NCI-H2107 treated with DMSO at 0.1 percent for 48 hours (cell line): ENCODE measurements at regions not wholly inside any gene's neighbourhood (a gene's known extent, or its start where the extent isn't known, plus 50 kb on each side); places are given as distances from the start of the nearest gene placed in this dataset.

Experiments
- DNase-seq: peaks from one replicate; lab custom pipeline; 2025; ENCODE audit not compliant: unreplicated experiment; lab: John Stamatoyannopoulos, UW

GRCh38 chr14:38850664-38851063 is 252.4 kb downstream of the SEC23A start:
- DNase-seq: no peak

DNA sequence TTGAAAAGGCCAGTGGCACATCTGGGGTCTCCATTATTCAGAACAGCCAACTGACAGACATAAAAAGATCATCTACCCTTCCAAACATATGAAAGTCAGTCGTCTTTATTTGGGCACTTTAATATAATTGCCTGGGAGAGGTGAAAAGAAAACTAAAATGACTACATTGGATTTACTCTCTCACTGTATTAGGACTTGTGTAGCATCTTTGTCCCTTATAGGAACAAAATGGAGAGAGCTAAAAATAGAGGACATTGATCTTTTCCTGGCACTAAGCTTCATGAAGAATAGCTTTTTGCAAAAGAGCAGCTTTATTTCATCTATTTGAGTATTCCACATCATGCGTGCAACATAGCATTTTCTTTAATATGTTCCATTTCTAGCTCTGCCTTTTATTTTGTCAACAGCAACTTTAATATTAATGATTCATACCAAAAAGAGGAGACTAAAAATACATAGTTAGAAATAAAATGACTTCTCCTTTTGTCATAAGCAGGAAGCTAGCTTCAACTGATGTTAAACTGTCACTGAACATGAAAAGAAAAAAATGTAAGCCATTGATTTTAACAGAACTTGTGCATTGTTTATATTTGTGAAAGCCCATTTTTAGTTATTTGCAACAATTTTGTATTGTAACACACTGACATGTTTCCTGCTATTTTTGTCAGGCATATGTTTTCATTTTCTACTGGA is 254.6 kb downstream of the SEC23A start:
- no peak for DNase-seq

- DNase-seq: no peak
Observed at GRCh38 chr14:38847161-38847560, 255.9 kb downstream of the SEC23A start.

DNA sequence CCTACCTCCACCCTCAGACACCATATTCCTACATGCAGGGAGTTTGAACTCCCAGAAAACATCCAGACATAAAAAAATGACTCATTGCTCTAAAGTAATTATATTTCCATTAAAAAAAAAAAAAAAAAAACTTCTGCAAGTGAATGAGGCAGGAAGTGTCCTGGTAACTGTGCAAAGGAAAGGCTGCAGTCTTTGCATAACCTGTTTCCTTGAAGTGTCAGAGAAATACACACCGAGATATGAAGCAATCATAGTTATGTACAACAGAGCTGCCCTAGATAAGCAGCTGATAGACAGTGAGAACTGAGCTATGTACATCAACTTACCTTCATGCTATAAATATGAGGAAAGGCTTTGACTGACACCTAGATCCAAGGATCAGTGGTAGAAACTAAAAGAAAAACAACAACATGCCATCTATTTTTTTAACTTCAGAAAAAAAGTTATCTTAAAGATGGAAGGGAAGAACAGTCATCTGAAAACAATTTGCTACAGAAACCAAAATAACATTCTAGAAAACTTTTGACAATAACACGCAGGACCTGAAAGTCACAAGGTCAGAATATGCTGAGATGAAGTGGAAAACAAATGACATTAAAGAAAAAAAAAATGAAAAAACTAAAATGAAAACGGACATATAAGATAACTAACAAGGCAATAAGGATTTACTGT is 263.2 kb downstream of the SEC23A start:
- no peak for DNase-seq

GRCh38 chr14:38838979-38839323 is 264.1 kb downstream of the SEC23A start:
- no peak for DNase-seq

- no peak for DNase-seq
Observed at GRCh38 chr14:38838049-38838978, 264.7 kb downstream of the SEC23A start.

GRCh38 chr14:38837343-38838048 is 265.5 kb downstream of the SEC23A start:
- no peak for DNase-seq

DNA sequence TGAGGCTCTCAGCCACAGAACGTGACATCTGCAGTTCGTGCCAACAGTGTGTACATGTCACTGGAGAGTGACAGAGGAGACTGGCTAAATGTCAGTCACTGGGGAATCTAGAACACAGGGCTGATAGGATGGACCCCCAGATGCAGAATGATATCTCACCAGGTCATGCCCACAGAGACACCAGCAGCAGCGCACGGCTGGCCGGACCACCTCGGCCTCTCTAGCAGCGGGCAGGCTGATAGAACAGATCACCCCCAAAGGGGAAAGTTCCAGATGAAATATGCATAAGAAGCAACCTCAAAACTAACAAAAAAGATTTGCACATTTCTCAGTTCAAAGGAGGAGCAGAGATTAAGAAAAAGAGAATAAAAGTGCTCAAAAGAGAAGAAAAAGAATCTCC is 266.5 kb downstream of the SEC23A start:
- no peak for DNase-seq

DNA sequence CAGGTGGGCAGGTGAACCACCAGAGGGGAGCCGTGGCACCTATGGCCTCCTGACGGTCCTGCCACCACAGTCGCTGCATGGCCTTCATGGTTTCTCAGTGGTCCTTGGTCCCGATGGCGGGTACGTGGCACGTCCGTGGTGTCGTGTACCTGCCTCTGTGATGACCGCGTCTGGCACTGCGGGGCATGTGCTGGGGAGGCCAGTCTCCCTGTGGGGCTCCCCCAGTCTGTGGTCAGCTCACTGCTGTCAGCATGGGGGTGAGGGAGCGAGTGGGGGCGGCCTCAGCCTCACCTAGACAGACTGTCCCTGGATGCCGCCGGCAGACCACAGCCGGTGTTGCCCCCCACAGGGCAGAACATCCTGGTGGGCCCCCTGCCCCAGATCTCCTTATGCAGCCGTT is 267.2 kb downstream of the SEC23A start:
- no peak for DNase-seq

DNA sequence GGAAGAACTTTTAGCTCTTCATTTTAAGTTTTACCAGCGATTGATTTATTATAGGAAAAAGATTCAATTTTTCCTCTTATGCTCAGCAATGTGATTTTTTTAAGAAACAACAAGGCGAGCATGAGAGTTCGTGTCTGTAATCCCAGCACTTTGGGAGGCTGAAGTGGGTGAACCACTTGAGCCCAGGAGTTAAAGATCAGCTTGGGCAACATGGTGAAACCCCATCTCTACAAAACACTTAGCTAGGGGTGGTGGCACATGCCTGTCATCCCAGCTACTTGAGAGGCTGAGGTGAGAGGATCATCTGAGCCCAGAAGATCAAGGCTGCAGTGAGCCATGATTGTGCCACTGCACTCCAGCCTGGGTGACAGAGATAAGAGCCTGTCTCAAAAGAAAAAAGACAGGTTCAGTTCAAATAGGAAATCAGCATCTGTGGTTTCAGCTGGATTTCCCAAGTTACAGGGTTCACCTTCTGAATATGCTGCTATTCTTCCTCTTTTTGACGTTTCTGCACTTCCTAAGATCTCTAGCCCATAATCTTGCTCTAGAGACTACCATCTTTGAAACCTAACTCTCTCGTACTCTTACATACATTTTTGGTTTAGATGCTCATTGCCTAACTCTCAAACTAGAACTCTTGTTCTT is 274.7 kb downstream of the SEC23A start:
- DNase-seq: no peak

DNA sequence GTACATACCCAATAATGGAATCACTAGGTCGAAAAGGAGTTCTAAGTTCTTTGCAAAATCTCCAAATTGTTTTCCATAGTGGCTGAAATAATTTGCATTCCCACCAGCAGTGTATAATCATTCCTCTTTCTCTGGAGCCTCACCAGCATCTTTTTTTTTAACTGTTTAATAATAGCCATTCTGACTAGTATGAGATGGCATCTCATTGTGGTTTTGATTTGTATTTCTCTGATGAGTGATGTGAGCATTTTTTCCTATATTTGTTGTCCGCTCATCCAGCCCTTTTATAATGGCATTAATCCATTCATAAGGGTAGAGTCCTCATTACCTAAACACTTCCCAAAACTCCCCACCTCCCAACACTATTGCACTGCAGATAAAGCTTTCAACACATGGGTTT is 278.3 kb downstream of the SEC23A start:
- no peak for DNase-seq

DNA sequence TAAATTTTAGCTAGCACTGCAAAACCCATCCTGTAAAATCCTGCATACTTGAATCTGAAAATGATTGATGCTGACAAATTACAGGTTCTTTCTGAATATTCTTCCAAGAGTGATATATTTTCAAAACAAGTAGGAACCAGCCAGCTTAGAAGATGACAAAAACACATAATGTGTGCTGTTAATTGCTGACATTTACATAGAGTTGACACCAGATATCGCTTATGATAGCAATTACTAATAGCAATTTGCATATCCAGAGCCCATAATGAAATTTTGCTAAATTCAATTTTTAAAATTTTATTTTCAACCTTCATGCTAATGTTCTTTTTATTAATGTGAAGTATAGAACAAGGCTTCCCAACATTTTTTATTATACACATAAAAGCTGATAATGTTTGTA is 284.5 kb downstream of the SEC23A start:
- DNase-seq: no peak

DNA sequence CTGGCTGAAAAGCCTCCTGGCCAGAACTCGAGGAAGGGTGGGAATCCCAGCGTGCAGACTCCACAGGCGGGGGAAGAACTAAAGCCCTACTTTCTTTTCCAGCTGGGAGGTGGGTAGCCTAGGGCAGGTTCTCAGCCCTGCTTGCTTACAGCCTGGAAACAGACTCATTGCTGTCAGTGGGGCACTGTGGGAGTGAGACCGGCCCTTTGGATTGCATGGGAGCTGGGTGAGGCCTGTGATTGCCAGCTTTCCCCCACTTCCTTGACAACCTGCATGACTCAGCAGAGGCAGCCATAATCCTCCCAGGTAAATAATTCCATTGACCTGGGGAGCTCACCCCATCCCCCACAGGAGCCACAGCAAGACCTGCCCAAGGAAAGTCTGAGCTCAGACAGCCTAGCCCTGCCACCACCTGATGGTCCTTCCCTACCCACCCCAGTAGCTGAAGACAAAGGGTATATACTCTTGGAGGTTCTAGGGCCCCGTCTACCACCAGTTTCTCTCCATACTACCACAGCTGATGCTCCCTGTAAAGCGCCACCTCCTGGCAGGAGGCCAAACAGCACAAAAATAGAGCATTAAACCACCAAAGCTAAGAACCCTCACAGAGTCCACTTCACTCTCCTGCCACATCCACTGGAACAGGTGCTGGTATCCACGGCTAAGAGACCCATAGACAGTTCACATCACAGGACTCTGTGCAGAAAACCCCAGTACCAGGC is 294.1 kb downstream of the SEC23A start:
- DNase-seq: no peak

DNA sequence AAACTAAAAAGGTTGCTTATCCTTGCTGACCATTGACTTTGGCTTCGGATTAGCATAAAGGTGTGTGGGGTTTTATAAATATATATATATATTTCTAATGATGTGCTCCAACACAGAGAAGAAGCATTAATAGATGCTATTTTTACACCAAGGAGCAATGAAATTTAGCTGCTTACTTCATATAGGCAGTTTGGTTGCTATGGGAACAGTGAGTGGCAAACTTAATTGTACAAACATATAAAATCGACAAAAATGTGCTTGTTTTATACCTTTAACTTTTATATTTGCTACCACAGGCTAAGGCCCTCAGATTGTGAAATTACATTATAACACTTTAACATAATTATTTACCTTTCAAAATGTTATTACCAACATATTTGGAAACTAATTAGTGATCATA is 303.4 kb downstream of the SEC23A start:
- no peak for DNase-seq

DNA sequence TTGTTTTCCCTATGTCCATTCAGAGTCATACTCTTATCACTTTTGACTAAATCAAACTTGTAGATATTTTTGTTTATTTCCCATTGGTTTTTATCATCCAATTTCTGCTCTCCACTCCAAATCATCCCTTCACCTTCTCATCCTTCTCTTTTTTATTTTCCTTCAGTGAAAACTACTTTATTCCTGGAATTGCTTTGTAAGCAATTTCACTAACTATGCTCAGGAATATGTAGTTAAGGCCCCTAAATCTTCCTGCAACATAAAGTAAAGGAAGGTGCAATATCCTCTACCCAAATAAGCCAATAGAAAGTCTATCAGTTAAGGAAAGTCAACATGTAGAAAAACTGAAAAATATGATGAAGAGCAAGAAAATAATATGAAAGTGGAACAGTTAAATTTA is 308.4 kb downstream of the SEC23A start:
- DNase-seq: no peak

DNA sequence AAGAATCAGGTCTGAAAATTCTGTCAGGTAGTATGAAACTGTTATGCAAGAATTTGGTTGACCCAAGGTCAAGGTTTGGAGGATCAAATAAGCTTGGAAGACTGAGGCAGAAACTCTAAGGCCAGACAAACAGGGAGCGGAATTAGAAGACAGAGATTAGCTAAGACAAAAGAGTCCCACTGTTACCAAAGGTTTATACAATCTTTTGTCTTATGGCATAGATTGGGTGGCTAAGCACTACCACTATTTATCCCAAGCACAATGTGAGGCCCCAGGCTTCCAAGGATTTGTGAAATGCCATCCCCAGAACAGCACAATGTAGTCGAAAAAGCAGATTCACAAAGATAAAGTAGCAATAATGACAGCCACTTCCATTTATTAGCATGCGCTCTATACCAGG is 311.2 kb downstream of the SEC23A start:
- DNase-seq: no peak

DNA sequence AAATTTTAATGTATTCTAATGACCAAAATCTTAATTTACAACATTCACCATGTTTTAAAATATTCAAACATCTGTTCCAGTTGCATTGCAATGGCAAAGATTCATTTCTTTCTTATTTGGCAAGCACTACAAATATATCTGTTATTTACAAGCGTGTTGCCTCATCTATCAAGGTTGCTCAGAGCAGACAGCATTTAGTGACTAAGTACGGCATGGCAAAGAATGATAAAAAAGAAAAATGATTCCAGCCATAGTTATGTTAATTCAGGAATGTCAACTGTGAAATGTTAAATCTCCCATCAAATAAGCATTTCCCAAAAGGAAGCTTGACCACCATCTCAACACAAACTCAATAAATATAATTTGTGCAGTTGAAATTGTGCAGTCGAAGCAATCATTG is 312.1 kb downstream of the SEC23A start:
- DNase-seq: no peak

- no peak for DNase-seq
Observed at GRCh38 chr14:38789805-38790204, 313.2 kb downstream of the SEC23A start.

DNA sequence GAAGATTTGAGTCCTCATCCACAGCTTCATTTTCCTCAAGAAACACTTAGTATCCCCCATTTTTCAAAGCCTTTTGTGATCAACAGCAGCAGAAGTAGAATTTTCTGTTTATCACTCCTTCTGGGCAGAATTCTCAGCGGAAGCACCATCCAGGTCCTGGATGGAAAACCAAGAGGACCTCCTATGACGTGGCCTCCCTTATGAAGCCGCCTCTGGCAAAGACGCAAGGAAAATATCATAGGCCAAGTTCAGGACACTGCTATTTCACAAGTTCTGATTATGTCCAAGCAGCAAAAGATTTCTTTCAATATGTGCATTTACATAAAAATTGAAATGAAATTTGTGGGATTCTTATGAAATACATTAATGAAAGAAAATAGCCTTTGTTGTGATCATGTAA is 315.0 kb downstream of the SEC23A start:
- no peak for DNase-seq

GRCh38 chr14:38786921-38787320 is 316.1 kb downstream of the SEC23A start:
- DNase-seq: no peak
